WTC11 (cell line): ENCODE measurements at regions not wholly inside any gene's neighbourhood (a gene's known extent, or its start where the extent isn't known, plus 50 kb on each side); places are given as distances from the start of the nearest gene placed in this dataset.

Source experiments
- ATAC-seq: fragments of 200-7000 bp; cut with Tn5 transposase; 2 replicates; pipeline ENCODE4 v1.10.0; 2021; ENCODE audit warnings: mild to moderate bottlenecking, moderate library complexity
- CTCF ChIA-PET: fragments of 300-600 bp; sonication (Branson Sonifier 250); formaldehyde crosslinking; loops from one replicate; lab custom pipeline; 2021; ENCODE audit warnings: antibody characterized with exemption; lab: Charles Lee
- POLR2A ChIA-PET: fragments of 350-600 bp; sonication (Branson Sonifier 250); formaldehyde crosslinking; loops from one replicate; lab custom pipeline; 2021; ENCODE audit warnings: antibody characterized with exemption; lab: Charles Lee
- DNase-seq: peaks from one replicate; pipeline ENCODE4 v3.0.0; 2021; ENCODE audit warnings: low spot score
- H3K27ac Mint-ChIP-seq: 2 replicates; pipeline ENCODE4 v1.8.0; 2021; ENCODE audit warnings: mixed read lengths
- H3K27me3 Mint-ChIP-seq: 2 replicates; pipeline ENCODE4 v1.8.0; 2021; ENCODE audit warnings: low read depth, mild to moderate bottlenecking, moderate library complexity, mixed read lengths
- H3K36me3 Mint-ChIP-seq: 2 replicates; pipeline ENCODE4 v1.8.0; 2021; ENCODE audit warnings: mixed read lengths
- H3K4me1 Mint-ChIP-seq: 2 replicates; pipeline ENCODE4 v1.8.0; 2022; ENCODE audit warnings: mixed read lengths
- H3K4me3 Mint-ChIP-seq: 2 replicates; pipeline ENCODE4 v1.8.0; 2021; ENCODE audit warnings: mild to moderate bottlenecking, moderate library complexity, mixed read lengths
- H3K9me3 Mint-ChIP-seq: 2 replicates; pipeline ENCODE4 v1.8.0; 2021; ENCODE audit warnings: mixed read lengths
- ARID4B ChIP-seq: sonication (generic); formaldehyde crosslinking; IDR thresholded peaks from 2 replicates; pipeline ENCODE4 v1.8.0; 2023; ENCODE audit warnings: missing genetic modification reagents, mild to moderate bottlenecking, borderline replicate concordance
- ATF2 ChIP-seq: sonication (generic); formaldehyde crosslinking; IDR thresholded peaks from 2 replicates; pipeline ENCODE4 v1.8.1; 2022; ENCODE audit warnings: low read depth, missing genetic modification reagents, borderline replicate concordance
- CREB1 ChIP-seq: sonication (generic); formaldehyde crosslinking; IDR thresholded peaks from 2 replicates; pipeline ENCODE4 v1.8.0; 2023; ENCODE audit warnings: mild to moderate bottlenecking, missing genetic modification reagents
- EMX1 ChIP-seq: fragments of 250-450 bp; sonication (Bioruptor Pico); IDR thresholded peaks from 2 replicates; pipeline ENCODE4 v1.8.0; 2021; ENCODE audit warnings: mild to moderate bottlenecking
- ETV6 ChIP-seq: sonication (generic); formaldehyde crosslinking; IDR thresholded peaks from 2 replicates; pipeline ENCODE4 v1.8.1; 2022; ENCODE audit warnings: mild to moderate bottlenecking, missing genetic modification reagents
- FOXP4 ChIP-seq: sonication (generic); formaldehyde crosslinking; IDR thresholded peaks from 2 replicates; pipeline ENCODE4 v1.8.0; 2022; ENCODE audit warnings: mild to moderate bottlenecking, missing genetic modification reagents
- HMGXB4 ChIP-seq: sonication (generic); formaldehyde crosslinking; IDR thresholded peaks from 2 replicates; pipeline ENCODE4 v1.8.1; 2023; ENCODE audit warnings: mild to moderate bottlenecking, moderate library complexity, missing genetic modification reagents
- IRF2 ChIP-seq: sonication (generic); formaldehyde crosslinking; IDR thresholded peaks from 2 replicates; pipeline ENCODE4 v1.8.0; 2022; ENCODE audit warnings: low read depth, missing genetic modification reagents, borderline replicate concordance
- JUN ChIP-seq: sonication (generic); formaldehyde crosslinking; IDR thresholded peaks from 2 replicates; pipeline ENCODE4 v1.8.0; 2023; ENCODE audit warnings: mild to moderate bottlenecking, missing genetic modification reagents
- NFATC4 ChIP-seq: fragments of 250-450 bp; sonication (Bioruptor Pico); IDR thresholded peaks from 2 replicates; pipeline ENCODE4 v1.9.0; 2021; ENCODE audit warnings: mild to moderate bottlenecking
- NFE2L1 ChIP-seq: sonication (generic); formaldehyde crosslinking; IDR thresholded peaks from 2 replicates; pipeline ENCODE4 v1.8.1; 2023; ENCODE audit warnings: missing genetic modification reagents
- SP1 ChIP-seq: sonication (generic); formaldehyde crosslinking; conservative IDR thresholded peaks from 2 replicates; pipeline ENCODE4 v1.8.1; 2022; ENCODE audit warnings: missing genetic modification reagents
- ZNF121 ChIP-seq: sonication (generic); formaldehyde crosslinking; IDR thresholded peaks from 2 replicates; pipeline ENCODE4 v1.8.0; 2023; ENCODE audit warnings: missing genetic modification reagents
- TF ChIP-seq, protein P1 (sequence below): sonication (generic); formaldehyde crosslinking; IDR thresholded peaks from 2 replicates; pipeline ENCODE4 v1.8.1; 2022; ENCODE audit warnings: mild to moderate bottlenecking, missing genetic modification reagents, moderate library complexity, borderline replicate concordance
- TF ChIP-seq, protein P2 (sequence below): sonication (generic); formaldehyde crosslinking; IDR thresholded peaks from 2 replicates; pipeline ENCODE4 v1.8.1; 2023; ENCODE audit warnings: mild to moderate bottlenecking, missing genetic modification reagents
- TF ChIP-seq, protein P3 (sequence below): fragments of 250-450 bp; sonication (Bioruptor Pico); IDR thresholded peaks from 2 replicates; pipeline ENCODE4 v2.1.2; 2022; ENCODE audit warnings: mild to moderate bottlenecking, moderate library complexity

- TF ChIP-seq, protein P1, sequence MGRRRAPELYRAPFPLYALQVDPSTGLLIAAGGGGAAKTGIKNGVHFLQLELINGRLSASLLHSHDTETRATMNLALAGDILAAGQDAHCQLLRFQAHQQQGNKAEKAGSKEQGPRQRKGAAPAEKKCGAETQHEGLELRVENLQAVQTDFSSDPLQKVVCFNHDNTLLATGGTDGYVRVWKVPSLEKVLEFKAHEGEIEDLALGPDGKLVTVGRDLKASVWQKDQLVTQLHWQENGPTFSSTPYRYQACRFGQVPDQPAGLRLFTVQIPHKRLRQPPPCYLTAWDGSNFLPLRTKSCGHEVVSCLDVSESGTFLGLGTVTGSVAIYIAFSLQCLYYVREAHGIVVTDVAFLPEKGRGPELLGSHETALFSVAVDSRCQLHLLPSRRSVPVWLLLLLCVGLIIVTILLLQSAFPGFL (CRISPR knock-in tag), result no peak
- TF ChIP-seq EMX1 (no peak), SP1 (CRISPR knock-in tag) (no peak), NFE2L1 (no peak), FOXP4 (CRISPR knock-in tag) (no peak), ETV6 (no peak), IRF2 (CRISPR knock-in tag) (no peak), CREB1 (CRISPR knock-in tag) (no peak), ATF2 (CRISPR knock-in tag) (no peak)
- TF ChIP-seq, protein P2, sequence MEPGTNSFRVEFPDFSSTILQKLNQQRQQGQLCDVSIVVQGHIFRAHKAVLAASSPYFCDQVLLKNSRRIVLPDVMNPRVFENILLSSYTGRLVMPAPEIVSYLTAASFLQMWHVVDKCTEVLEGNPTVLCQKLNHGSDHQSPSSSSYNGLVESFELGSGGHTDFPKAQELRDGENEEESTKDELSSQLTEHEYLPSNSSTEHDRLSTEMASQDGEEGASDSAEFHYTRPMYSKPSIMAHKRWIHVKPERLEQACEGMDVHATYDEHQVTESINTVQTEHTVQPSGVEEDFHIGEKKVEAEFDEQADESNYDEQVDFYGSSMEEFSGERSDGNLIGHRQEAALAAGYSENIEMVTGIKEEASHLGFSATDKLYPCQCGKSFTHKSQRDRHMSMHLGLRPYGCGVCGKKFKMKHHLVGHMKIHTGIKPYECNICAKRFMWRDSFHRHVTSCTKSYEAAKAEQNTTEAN (CRISPR knock-in tag), result no peak
- CTCF ChIA-PET, result no interaction called here
- H3K9me3 Mint-ChIP-seq, result peaks cover 5% of the 10 kb centered on the region; the same call in 1 of the 2 replicates
- H3K27ac Mint-ChIP-seq, result no peak overlapping the region
- ATAC-seq (no peak), DNase-seq (no peak)
- no peaks in the 10 kb centered on the region for H3K27me3 Mint-ChIP-seq
- POLR2A ChIA-PET, result no interaction called here
- H3K4me3 Mint-ChIP-seq, result no peak overlapping the region
- peaks cover 15% of the 10 kb centered on the region for H3K4me1 Mint-ChIP-seq
- no peaks in the 10 kb centered on the region for H3K36me3 Mint-ChIP-seq
Measured at GRCh38 chr4:154677300-154677699, 64.8 kb upstream of the FGG start.

DNA sequence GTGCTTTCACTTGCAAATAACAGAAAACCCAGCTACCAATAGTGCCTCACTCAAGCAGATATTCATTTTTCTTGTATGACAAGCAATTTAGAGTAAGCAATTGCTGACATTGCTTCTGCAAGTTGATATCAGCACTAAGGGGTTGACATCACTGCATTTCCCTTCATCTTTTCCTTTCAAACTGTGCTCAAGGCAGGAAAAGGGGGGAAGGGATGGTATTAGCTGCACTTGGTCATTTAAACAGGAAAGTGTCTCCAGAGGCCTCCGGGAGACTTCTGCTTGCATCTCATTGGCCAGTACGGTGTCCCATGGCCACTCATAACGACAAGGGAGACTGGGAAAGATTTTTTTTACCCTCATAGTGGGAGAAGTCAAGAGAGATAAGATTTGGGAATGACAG is 65.5 kb upstream of the FGG start:
- ChIA-PET CTCF (no interaction called here), POLR2A (no interaction called here)
- DNase-seq (no peak), ATAC-seq (peak; percentile 64)
- Mint-ChIP-seq H3K27ac (no peak overlapping the region), H3K9me3 (peaks cover 5% of the 10 kb centered on the region; the same call in 1 of the 2 replicates), H3K36me3 (no peaks in the 10 kb centered on the region), H3K4me1 (peaks cover 15% of the 10 kb centered on the region), H3K27me3 (no peaks in the 10 kb centered on the region), H3K4me3 (no peak overlapping the region)
- TF ChIP-seq NFATC4 (CRISPR knock-in tag) (no peak), ZNF121 (no peak), CREB1 (CRISPR knock-in tag) (no peak), IRF2 (CRISPR knock-in tag) (no peak)

- CTCF ChIA-PET, result interaction anchor here (1.1 kb wide), 1 partner anchor 46 kb away, joined by 3 read pairs; no protein-coding TSS in a partner anchor
- no peak for ATAC-seq
- DNase-seq, result no peak
- Mint-ChIP-seq H3K4me3 (no peak overlapping the region), H3K9me3 (peaks cover 5% of the 10 kb centered on the region; the same call in 1 of the 2 replicates), H3K27ac (no peak overlapping the region; the same call in 1 of the 2 replicates), H3K27me3 (no peaks in the 10 kb centered on the region), H3K4me1 (no peaks in the 10 kb centered on the region), H3K36me3 (no peaks in the 10 kb centered on the region)
- POLR2A ChIA-PET, result no interaction called here
- TF ChIP-seq HMGXB4 (CRISPR knock-in tag) (no peak), ARID4B (CRISPR knock-in tag) (no peak), IRF2 (CRISPR knock-in tag) (no peak), JUN (no peak)
- TF ChIP-seq, protein P3, sequence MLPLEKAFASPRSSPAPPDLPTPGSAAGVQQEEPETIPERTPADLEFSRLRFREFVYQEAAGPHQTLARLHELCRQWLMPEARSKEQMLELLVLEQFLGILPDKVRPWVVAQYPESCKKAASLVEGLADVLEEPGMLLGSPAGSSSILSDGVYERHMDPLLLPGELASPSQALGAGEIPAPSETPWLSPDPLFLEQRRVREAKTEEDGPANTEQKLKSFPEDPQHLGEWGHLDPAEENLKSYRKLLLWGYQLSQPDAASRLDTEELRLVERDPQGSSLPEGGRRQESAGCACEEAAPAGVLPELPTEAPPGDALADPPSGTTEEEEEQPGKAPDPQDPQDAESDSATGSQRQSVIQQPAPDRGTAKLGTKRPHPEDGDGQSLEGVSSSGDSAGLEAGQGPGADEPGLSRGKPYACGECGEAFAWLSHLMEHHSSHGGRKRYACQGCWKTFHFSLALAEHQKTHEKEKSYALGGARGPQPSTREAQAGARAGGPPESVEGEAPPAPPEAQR (CRISPR knock-in tag), result no peak
Measured at GRCh38 chr4:154683956-154684681, 59.7 kb upstream of the LRAT start.
